ENCODE measurements at regions not wholly inside any gene's neighbourhood (a gene's known extent, or its start where the extent isn't known, plus 50 kb on each side); places are given as distances from the start of the nearest gene placed in this dataset.

GRCh38 chrX:39519030-39519488, 578.7 kb downstream of the BCOR start:
- DNase-seq = no peak

DNA sequence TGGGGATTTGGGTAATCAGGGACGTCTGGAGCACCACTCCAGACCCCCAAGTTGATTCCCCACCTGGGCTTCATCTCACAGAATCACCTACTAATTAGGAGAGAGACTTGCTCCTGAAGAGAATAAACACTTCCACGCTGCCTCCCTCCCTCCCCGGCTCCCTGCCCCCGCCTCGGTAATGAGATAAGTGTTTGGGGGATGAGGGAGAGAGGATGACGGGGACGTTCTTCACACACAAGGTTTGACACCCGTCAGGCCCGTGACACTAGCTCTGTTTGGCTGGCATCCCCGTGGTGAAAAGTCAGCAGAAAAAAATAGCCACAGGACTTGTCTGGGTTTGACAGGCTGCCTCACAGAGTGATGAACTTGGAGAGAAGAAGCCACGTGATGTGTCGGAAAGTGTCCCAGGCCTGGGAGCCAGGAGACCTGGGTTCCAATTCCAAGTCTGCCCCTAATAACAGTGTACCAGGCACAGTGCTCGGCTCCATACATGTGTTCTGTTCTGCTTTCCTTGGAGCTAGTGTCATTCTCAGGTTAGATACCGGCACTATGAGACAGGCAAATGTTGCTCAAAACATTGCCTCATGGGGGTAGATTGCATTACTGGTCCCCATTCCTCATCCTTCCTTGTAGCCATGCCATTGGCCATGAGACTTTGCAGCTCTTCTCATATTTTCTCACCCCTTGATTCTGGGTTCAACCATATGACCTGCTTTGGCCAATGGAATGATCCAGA, 578.0 kb downstream of the BCOR start:
- DNase-seq = no peak

DNA sequence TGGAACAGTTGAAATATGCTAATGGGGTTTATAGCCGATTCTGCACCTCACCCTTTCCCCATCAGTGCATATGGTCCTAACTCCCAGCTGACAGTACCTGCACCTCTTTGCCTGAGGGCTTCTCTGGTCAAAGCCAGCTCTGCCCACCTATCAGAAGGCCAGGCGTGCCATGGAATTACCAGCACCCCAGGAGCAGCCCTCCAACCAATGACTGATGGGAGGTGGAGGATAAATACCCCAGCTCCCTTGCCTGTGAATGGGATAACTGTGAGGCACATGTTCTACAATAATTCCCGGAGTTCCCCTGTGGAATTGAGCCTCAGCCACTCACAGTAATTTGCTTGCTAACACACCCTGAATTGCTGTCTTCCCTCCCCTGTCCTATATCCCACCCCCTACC, 572.0 kb downstream of the BCOR start:
- DNase-seq = no peak

DNA sequence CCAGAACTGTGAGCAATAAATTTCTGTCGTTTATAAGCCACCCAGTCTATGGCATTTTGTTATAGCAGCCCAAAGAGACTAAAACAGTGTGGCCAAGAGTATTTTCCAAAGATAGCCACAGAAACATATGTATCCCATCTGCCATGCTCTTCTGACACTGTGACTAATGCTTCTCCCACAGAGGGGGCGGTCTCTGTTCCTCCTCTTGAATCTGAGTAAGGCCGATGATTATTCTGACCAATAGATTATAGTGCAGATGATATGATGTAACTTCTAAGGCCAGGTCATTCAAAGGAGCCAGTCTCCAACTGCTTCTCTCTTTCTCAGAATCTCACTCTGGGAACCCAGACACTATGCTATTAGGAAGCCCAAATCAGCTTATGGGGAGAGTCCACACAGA, 570.7 kb downstream of the BCOR start:
- no peak for DNase-seq

DNA sequence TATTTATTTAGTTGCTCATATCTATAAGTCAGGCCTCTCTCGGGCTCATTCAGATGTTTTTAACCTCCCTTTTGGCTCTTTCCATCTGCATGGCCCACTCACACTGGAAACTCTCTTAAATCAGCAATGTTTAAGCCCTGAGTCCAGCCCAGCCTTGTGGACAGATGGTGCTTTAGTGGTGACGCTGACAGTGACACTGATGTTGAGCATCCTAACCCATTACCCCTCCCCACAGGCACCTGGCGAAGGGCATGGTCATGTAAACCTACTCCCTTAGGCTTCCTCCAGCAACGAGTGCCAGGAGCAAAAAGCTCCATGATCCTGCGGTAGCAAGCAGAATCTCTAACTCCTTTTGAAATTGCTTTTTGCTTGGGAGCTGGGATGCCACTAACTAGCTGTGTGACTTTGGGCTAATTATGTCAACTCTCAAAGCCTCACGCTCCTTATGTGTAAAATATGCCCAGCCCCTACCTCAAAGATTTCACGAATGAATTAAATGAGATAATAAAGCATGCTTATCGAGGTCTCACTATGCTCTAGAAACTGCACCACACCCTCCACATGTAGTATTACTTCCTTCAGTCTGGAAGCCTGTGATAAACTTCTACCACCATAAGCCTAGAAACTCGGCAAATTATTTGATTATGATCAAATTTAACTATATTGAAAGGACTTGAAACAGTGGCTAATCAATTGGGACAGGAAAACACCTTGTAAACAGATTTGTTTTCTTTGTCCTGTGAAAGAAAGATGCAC, 569.4 kb downstream of the BCOR start:
- no peak for DNase-seq

GRCh38 chrX:39532761-39533160, 565.0 kb downstream of the BCOR start:
- DNase-seq = no peak

- no peak for DNase-seq
These were observed 562.8 kb downstream of the BCOR start for GRCh38 chrX:39534949-39535348.

DNA sequence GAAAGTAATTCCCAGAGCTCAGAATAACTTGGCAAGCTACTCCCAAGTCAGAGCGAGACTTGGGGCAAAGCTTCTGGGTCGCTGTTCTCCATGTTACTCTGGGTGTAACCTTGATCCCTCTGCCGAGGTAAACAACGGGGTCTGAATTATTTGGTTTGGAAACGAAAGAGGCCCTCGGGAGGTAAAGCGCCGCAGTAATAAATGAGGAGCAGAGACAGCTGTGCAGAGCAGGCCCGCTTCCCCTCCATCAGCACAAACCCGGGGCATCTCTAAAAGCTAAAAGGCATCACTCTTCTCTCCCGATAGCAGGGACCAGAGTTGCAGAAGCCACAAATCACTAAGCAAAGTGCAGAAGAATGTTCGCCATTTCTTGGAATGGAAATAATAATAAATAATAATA, 561.5 kb downstream of the BCOR start:
- DNase-seq = no peak

DNA sequence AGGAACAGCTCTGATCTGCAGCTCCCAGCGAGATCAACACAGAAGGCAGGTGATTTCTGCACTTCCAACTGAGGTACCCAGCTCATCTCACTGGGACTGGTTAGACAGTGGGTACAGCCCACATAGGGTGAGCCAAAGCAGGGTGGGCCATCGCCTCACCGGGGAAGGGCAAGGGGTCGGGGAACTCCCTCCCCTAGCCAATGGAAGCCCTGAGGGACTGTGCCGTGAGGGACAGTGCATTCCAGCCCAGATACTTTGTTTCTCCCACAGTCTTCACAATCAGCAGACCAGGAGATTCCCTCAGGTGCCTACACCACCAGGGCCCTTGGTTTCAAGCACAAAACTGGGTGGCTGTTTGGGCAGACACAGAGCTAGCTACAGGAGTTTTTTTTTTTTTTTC, 555.9 kb downstream of the BCOR start:
- DNase-seq = no peak

DNA sequence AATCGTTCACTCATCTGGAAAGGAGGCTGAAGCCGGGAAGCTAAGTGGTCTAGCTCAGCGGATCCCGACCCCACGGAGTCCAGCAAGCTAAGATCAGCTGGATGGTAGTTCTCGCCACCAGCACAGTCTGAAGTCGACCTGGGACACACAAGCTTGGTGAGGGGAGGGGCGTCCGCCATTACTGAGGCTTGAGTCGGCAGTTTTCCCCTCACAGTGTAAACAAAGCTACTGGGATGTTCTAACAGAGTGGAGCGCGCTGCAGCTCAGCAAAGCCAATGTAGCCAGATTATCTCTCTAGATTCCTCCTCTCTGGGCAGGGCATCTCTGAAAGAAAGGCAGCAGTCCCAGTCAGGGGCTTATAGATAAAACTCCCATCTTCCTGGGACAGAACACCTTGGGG, 555.4 kb downstream of the BCOR start:
- DNase-seq = no peak

DNA sequence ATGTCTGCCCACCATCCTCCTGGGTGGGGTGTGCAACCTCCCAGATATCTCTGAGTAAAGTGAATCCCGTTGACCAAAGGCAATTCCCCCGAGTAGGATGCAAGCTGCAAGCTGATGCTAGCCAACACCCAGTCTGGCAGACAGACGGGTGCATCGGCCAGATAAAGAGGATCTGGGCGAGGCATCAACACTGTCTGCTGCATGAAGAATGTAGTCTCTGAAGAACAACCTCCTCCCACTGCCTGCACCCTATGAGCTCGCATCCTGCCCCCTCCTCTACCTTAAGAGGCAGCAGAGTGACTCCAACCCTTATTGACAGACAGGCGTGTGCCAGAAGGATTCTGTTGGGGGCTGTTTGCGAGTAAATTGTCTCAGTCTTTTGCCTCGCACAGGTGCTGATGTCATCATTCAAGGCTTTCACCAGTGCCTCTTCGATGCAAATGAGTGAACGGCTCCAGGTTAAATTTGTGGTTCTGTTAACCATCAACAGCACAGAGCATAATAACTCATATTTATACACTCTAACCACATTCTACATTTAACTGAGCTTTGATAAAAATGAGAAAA, 546.9 kb downstream of the BCOR start:
- DNase-seq = no peak

DNA sequence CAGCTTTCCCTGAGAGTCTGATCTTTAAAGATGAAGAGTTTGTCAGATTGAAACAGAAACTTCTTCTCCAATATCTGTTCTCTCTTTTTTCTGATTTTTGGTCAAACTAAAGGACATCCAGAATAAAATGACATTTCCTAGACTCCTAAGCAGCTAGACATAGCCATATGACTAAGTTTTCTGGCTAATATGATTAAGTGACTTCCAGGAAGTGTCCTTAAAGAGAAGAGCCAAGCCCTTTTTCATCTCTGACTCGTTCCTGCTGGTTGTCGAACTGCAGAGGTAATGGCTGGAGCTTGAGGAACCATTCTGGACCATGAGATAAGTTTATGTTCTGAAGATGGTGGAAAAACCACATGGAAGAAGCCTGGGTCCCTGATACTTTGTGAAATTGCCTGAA, 546.0 kb downstream of the BCOR start:
- DNase-seq = no peak

- no peak for DNase-seq
These were observed 542.3 kb downstream of the BCOR start for GRCh38 chrX:39555431-39555830.

DNA sequence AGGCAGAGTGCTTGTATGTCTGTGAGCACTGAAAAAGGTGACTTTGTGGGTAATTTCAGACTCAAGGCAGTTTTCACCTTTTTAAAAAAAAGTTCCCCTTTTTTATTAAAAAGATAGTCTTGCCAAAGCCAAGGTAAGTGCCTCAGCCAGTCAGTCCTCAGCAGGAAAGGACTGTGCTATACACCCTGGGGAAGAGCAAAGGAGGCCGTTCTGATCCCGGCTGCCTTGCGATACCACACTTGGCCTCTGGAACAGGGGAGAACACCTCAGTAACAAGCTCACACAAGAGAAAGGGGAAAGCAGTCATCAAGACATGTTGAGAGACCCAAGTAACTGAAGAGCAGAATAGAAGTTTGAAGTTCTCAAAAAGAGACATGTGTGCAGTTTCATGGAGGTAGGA, 541.7 kb downstream of the BCOR start:
- no peak for DNase-seq

GRCh38 chrX:39559229-39559628, 538.5 kb downstream of the BCOR start:
- no peak for DNase-seq

DNA sequence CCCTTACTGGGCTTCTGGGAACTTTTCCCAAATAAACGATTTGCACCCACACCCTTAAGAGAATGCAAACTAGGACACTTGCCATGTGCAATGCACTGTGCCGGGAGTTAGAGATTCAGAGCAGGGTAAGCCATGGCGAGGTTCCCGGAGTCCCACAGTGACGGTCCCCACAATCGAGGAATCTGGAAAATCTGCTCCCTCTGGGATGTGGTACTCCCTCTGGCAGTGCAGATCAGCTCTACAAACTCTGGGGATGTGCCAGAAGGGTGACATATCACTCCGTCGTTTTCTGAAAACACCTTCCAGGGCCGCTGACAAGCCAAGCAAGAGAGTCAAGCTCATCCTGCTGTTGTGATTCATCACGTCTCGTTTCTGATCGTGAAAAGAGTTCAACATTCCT, 537.5 kb downstream of the BCOR start:
- DNase-seq = no peak

GRCh38 chrX:39563178-39563577, 534.6 kb downstream of the BCOR start:
- DNase-seq = no peak

GRCh38 chrX:39564751-39565150, 533.0 kb downstream of the BCOR start:
- no peak for DNase-seq

DNA sequence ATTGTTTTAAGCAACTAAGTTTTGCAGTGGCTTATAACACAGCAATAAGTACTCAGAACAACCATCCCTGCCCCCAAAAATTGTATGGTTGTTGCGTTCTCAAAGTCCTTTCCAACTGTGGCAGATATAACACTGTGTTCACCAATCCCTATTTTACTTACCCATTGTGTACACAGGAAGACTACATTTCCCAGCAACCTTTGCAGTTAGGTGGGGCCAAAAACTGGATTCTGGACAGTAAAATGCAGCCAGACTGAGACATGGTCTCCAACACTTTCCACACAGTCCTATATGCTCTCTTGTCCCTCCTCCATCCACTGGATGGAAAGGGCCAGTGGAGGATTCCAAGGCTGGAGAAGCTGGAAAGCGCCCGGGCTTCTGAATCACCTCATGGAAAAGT, 523.6 kb downstream of the BCOR start:
- no peak for DNase-seq

- no peak for DNase-seq
These were observed 521.5 kb downstream of the BCOR start for GRCh38 chrX:39576041-39576872.

DNA sequence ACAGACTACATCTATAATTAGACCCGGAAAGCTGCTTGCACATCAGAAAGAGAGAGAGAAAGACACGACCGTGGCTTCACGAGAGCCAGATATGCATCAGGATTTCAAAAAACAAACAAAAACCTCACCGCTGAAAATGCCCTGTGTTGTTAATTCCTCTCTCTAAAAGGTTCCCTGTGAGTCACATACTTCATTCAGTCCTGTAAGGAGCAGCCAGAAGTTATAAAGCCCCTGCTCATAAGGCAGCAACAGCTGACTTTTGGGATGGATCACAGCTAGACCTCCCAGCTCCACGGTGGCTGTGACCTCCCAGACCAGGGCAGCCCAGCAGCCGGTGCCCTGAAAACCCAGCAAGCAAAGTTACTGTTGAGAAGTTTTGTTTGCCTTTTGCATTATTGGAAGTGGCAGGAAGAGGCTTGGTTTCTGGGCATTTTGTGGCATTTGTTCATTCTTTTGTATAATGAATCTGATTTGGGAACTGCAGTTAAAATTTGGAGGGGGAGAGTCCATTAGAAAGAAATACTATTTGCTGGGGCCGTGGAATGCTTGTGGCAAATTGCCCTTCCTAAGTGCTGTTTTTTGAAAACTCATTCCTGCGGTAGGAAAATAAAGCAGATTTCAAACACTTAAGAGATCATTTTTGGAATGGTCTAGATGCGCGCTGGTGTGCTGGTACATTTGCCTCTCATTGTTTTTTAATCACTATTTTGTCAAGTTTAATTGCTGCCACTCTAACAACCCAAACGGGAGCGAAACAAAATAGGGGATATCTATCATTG, 520.4 kb downstream of the BCOR start:
- DNase-seq = no peak

All from activated T-cell treated with anti-CD3 and anti-CD28 coated beads for 4 hours (primary cell).